ENCODE measurements at regions not wholly inside any gene's neighbourhood (a gene's known extent, or its start where the extent isn't known, plus 50 kb on each side); places are given as distances from the start of the nearest gene placed in this dataset.

DNA sequence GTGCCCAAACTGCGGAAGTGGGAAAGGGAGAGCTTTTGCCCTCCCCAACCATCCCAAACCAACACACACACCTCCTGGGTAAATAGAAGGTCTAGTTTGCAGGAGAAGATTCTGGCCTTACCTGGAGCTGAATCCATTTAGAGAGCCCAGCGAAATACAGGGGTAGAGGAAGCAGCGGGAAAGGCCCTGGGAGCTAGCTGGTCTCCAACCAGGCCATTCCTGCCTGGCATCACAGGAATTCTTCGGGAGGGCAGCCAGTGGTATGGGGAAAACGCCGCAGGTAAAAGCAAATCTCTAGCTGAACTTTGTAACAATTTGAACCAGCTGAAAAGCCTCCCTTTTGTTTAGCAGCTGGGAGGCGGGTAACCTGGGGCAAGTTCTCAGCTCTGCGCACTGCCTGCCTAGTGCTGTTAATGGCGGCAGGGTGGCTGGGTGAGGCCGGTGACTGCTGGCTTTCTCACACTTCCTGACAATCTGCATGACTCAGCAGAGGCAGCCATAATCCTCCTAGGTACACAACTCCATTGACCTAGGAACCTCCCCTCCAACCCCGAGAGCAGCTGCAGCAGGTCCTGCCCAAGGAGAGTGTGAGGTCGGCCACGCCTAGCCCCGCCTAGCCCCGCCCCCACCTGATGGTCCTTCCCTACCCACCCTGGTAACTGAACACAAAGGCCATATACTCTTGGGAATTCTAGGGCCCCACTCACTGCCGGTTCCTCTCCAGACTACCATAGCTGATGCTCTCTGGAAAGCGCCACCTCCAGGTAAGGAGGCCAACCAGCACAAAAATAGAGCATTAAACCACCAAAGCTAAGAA lies 483.8 kb upstream of the REG3G start:
- intact Hi-C loops (cut with micrococcal nuclease; ENCODE audit: unreplicated experiment) = loop anchor here (1.0 to 5.0 kb wide), 4 partner anchors 8 to 1589 kb away; no protein-coding TSS in a partner anchor
- Histone ChIP-seq H3K79me2 (ENCODE audit: insufficient read depth, low read length) (peaks cover 49% of the 10 kb centered on the region), H3K27ac (ENCODE audit: extremely low read length, insufficient read depth, low read length) (peak overlapping the region; percentile 98), H3K27me3 (ENCODE audit: control insufficient read depth in 1 of 2, insufficient read depth in 2 of 2, low read length in 2 of 2) (peaks cover 0 to 4% of the 10 kb centered on the region in 2 experiments; a peak in 1 of 5 replicates), H4K20me1 (ENCODE audit: insufficient read depth, low read length) (0 out of 2 replicates have a peak, but pooled peaks cover 3% of the 10 kb centered on the region), H3K4me1 (ENCODE audit: insufficient read depth, low read length) (peaks cover 50% of the 10 kb centered on the region), H3K4me3 (replicated peaks in 1 of 3; ENCODE audit: insufficient read depth in 1 of 3, low read depth in 2 of 3, low read length in 3 of 3) (peak overlapping the region; percentile 83 to 93 (median 83)), H3K9ac (ENCODE audit: insufficient read depth, low read depth, low read length) (peak overlapping the region; percentile 97), H3K36me3 (replicated peaks in 1 of 2; ENCODE audit: control insufficient read depth in 1 of 2, insufficient read depth in 2 of 2, low read length in 2 of 2) (no peaks in the 10 kb centered on the region), H3K4me2 (ENCODE audit: low read depth, low read length) (peak overlapping the region; percentile 80), H3K9me3 (ENCODE audit: low read length) (no peaks in the 10 kb centered on the region), H2AFZ (ENCODE audit: low read length) (peak overlapping the region; percentile 94)
- ATAC-seq (peak; percentile 97), FAIRE-seq (peak; percentile 63), DNase-seq (ENCODE audit: low spot score) (peak; percentile 98)
- 2% methylated on average over 17 of the region's 17 CpGs for WGBS (ENCODE audit: low lambda C conversion rate)
- in situ Hi-C loops (cut with HindIII; ENCODE audit: extremely low pct_ligation_motif_present, low pct_unique_long_range_greater_than_20kb) = loop anchor here (10.0 kb wide), 1 partner anchor 557 kb away; no protein-coding TSS in a partner anchor
- CTCF ChIA-PET (ENCODE audit: low intra/inter-chr PET ratio, low total read pairs) = no interaction called here
- BruUV-seq (replicated peaks) = TSS peak; percentile 86
- POLR2A ChIA-PET = interaction anchor here (0.6 to 2.0 kb wide), 19 partner anchors 9 to 1327 kb away, joined by 3 to 19 read pairs (median 5); no protein-coding TSS in a partner anchor
- TF ChIP-seq REXO4 (CRISPR knock-in tag; IDR thresholded peaks at IDR 0.05; ENCODE audit: borderline replicate concordance) = no peak
- TF ChIP-seq, protein P1, sequence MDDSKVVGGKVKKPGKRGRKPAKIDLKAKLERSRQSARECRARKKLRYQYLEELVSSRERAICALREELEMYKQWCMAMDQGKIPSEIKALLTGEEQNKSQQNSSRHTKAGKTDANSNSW (CRISPR knock-in tag; IDR thresholded peaks at IDR 0.05; ENCODE audit: borderline replicate concordance) = no peak
- 0 out of 2 replicates have a peak, but pooled peaks have one; percentile 12 for TF ChIP-seq CREB1 (IDR thresholded peaks at IDR 0.05)
- no peak; the same call in 1 of the 2 replicates for TF ChIP-seq CREB1 (CRISPR knock-in tag; IDR thresholded peaks at IDR 0.05)
- TF ChIP-seq ZMAT3 (CRISPR knock-in tag; conservative IDR thresholded peaks at IDR 0.05) = no peak
- 0 out of 2 replicates have a peak, but pooled peaks have one; percentile 83 for TF ChIP-seq ZNF850 (CRISPR knock-in tag; conservative IDR thresholded peaks at IDR 0.05)
- TF ChIP-seq ZFP41 (CRISPR knock-in tag; IDR thresholded peaks at IDR 0.05; ENCODE audit: borderline replicate concordance) = no peak; the same call in 1 of the 2 replicates
- peak; percentile 53; the same call in 1 of the 2 replicates for TF ChIP-seq AKAP8 (CRISPR knock-in tag; IDR thresholded peaks at IDR 0.05)
- TF ChIP-seq PCBP2 (optimal IDR thresholded peaks at IDR 0.05; ENCODE audit: low read depth, low read length, poor library complexity, severe bottlenecking) = no peak
- TF ChIP-seq PAF1 (CRISPR knock-in tag; IDR thresholded peaks at IDR 0.05) = no peak
- TF ChIP-seq, protein P2, sequence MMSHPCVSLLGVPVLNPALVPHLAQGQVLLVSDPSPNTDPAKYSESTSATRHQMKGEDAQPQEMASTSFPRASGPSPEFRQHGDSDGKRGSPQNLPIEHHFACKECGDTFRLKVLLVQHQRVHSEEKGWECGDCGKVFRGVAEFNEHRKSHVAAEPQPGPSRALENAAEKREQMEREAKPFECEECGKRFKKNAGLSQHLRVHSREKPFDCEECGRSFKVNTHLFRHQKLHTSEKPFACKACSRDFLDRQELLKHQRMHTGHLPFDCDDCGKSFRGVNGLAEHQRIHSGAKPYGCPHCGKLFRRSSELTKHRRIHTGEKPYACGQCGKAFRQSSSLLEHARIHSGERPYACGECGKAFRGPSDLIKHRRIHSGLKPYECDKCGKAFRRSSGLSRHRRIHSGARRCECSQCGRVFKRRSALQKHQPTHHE (CRISPR knock-in tag; IDR thresholded peaks at IDR 0.05; ENCODE audit: borderline replicate concordance) = peak; percentile 84; the same call in 1 of the 2 replicates
- TF ChIP-seq POGZ (CRISPR knock-in tag; IDR thresholded peaks at IDR 0.05) = peak; percentile 100
- TF ChIP-seq, protein P3, sequence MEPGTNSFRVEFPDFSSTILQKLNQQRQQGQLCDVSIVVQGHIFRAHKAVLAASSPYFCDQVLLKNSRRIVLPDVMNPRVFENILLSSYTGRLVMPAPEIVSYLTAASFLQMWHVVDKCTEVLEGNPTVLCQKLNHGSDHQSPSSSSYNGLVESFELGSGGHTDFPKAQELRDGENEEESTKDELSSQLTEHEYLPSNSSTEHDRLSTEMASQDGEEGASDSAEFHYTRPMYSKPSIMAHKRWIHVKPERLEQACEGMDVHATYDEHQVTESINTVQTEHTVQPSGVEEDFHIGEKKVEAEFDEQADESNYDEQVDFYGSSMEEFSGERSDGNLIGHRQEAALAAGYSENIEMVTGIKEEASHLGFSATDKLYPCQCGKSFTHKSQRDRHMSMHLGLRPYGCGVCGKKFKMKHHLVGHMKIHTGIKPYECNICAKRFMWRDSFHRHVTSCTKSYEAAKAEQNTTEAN (CRISPR knock-in tag; conservative IDR thresholded peaks at IDR 0.05) = peak; percentile 72
- TF ChIP-seq NFE2L2 (IDR thresholded peaks at IDR 0.05; ENCODE audit: low read length) = peak; percentile 98
- TF ChIP-seq NFE2L1 (CRISPR knock-in tag; IDR thresholded peaks at IDR 0.05; ENCODE audit: borderline replicate concordance) = peak; percentile 100
- peak; percentile 54 for TF ChIP-seq RBFOX2 (IDR thresholded peaks at IDR 0.05; ENCODE audit: low read depth, low read length)
- TF ChIP-seq, protein P4, sequence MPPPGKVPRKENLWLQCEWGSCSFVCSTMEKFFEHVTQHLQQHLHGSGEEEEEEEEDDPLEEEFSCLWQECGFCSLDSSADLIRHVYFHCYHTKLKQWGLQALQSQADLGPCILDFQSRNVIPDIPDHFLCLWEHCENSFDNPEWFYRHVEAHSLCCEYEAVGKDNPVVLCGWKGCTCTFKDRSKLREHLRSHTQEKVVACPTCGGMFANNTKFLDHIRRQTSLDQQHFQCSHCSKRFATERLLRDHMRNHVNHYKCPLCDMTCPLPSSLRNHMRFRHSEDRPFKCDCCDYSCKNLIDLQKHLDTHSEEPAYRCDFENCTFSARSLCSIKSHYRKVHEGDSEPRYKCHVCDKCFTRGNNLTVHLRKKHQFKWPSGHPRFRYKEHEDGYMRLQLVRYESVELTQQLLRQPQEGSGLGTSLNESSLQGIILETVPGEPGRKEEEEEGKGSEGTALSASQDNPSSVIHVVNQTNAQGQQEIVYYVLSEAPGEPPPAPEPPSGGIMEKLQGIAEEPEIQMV (CRISPR knock-in tag; IDR thresholded peaks at IDR 0.05; ENCODE audit: low read depth) = peak; percentile 40; the same call in 1 of the 2 replicates
- 0 out of 2 replicates have a peak, but pooled peaks have one; percentile 41 for TF ChIP-seq KDM1A (CRISPR knock-in tag; IDR thresholded peaks at IDR 0.05)
- TF ChIP-seq, protein P5, sequence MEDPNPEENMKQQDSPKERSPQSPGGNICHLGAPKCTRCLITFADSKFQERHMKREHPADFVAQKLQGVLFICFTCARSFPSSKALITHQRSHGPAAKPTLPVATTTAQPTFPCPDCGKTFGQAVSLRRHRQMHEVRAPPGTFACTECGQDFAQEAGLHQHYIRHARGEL (CRISPR knock-in tag; IDR thresholded peaks at IDR 0.05) = 0 out of 2 replicates have a peak, but pooled peaks have one; percentile 46

Measured in HepG2 (cell line).